Cardiac fibroblast (primary cell): ENCODE measurements at regions not wholly inside any gene's neighbourhood (a gene's known extent, or its start where the extent isn't known, plus 50 kb on each side); places are given as distances from the start of the nearest gene placed in this dataset.

Experiments used
- DNase-seq, 2 donors: peaks; one replicate each; pipeline versions ENCODE4 v3.0.0 to v3.0.0-alpha.2; 2010; ENCODE audit warnings: low read depth in 2 of 2
- H3K4me3 ChIP-seq, 2 donors: replicated peaks in 1 of 2; 1 replicate in 1 of 2; 2 replicates in 1 of 2; pipeline ENCODE4 v1.5.1; 2011; ENCODE audit warnings: low read depth in 2 of 2, low read length in 2 of 2, mild to moderate bottlenecking in 2 of 2, moderate library complexity in 1 of 2
- CTCF ChIP-seq: IDR thresholded peaks from one replicate; pipeline ENCODE4 v1.5.1; 2011; ENCODE audit warnings: low read depth, mild to moderate bottlenecking, low read length, inconsistent platforms

- TF ChIP-seq CTCF: no peak
- no peak for DNase-seq
- H3K4me3 ChIP-seq: no peak overlapping the region
These were observed 50.8 kb upstream of the NUDT10 start for GRCh38 chrX:51281758-51282318.
